ENCODE measurements at regions not wholly inside any gene's neighbourhood (a gene's known extent, or its start where the extent isn't known, plus 50 kb on each side); places are given as distances from the start of the nearest gene placed in this dataset.

GRCh38 chr3:124156866-124157712, 165.2 kb upstream of the ROPN1 start:
- TF ChIP-seq CTCF (IDR thresholded peaks at IDR 0.05; ENCODE audit: low read depth, low read length, poor library complexity, severe bottlenecking) (no peak), EZH2phosphoT487 (IDR thresholded peaks at IDR 0.05; ENCODE audit: borderline replicate concordance, low read length) (no peak)

All from DOHH2 (cell line).